RWPE1 (cell line): ENCODE measurements at regions not wholly inside any gene's neighbourhood (a gene's known extent, or its start where the extent isn't known, plus 50 kb on each side); places are given as distances from the start of the nearest gene placed in this dataset.

Experiments
- CTCF ChIA-PET: fragments of 350-600 bp; sonication (Branson Sonifier 250); formaldehyde crosslinking; extraction: SDS; loops from one replicate; lab custom pipeline; 2021; lab: Yijun Ruan, JAX
- POLR2A ChIA-PET: fragments of 400-600 bp; formaldehyde crosslinking; extraction: SDS; loops from one replicate; lab custom pipeline; 2020; ENCODE audit warnings: antibody characterized with exemption; ENCODE audit not compliant: low non-redundant PET; lab: Yijun Ruan, JAX
- DNase-seq: peaks from one replicate; pipeline ENCODE4 v3.0.0; 2012; ENCODE audit warnings: low spot score
- H3K27ac ChIP-seq: fragments of 450-650 bp; 2 replicates; pipeline ENCODE4 v1.5.1; 2017
- TF ChIP-seq, protein P1 (sequence below): fragments of 450-650 bp; conservative IDR thresholded peaks from 2 replicates; pipeline ENCODE4 v1.5.1; 2017; ENCODE audit warnings: low read depth, mild to moderate bottlenecking

DNA sequence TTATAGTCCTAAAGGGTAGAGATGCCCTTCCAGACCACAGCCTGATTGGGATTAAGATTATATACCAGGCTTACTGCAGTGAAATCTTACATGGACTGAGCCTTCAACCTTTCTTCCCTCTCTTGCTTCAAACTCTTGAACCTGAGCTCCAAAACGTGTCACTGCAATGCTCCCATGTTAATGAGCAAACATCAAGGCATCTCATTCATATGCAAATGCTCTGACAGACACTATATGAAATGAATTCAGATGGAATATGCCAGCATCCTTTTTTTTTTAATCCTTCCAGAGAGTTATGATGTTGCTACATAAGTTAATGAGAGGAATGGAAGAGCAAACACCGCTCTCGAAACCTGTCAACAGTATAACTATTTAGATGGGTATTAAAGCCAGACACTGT, 611.9 kb upstream of the CDH11 start:
- POLR2A ChIA-PET: no interaction called here
- TF ChIP-seq, protein P1, sequence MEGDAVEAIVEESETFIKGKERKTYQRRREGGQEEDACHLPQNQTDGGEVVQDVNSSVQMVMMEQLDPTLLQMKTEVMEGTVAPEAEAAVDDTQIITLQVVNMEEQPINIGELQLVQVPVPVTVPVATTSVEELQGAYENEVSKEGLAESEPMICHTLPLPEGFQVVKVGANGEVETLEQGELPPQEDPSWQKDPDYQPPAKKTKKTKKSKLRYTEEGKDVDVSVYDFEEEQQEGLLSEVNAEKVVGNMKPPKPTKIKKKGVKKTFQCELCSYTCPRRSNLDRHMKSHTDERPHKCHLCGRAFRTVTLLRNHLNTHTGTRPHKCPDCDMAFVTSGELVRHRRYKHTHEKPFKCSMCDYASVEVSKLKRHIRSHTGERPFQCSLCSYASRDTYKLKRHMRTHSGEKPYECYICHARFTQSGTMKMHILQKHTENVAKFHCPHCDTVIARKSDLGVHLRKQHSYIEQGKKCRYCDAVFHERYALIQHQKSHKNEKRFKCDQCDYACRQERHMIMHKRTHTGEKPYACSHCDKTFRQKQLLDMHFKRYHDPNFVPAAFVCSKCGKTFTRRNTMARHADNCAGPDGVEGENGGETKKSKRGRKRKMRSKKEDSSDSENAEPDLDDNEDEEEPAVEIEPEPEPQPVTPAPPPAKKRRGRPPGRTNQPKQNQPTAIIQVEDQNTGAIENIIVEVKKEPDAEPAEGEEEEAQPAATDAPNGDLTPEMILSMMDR: no peak
- no peak overlapping the region for H3K27ac ChIP-seq
- no peak for DNase-seq
- CTCF ChIA-PET: no interaction called here

DNA sequence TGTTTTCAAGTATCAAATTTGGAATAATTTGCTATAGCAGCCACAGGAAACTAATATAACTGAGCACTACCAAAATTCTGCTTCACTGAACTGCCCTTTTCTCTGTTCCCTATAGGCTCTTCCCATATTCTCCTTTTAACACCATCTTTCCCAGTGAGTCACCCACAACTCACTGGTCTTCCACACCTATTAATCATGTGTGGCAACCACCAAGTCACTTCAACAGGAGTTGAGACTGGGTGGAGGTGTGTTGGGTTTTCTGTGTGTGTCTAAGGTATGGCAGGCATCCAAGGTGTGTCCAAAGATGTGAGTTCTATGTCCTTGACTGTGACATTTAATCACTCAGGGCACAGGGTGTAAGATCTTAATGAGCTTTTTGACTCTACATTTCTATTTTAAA, 610.0 kb upstream of the CDH11 start:
- no peak overlapping the region for H3K27ac ChIP-seq
- peak; percentile 75 for DNase-seq
- ChIA-PET CTCF (no interaction called here), POLR2A (no interaction called here)
- TF ChIP-seq, protein P1: no peak

DNA sequence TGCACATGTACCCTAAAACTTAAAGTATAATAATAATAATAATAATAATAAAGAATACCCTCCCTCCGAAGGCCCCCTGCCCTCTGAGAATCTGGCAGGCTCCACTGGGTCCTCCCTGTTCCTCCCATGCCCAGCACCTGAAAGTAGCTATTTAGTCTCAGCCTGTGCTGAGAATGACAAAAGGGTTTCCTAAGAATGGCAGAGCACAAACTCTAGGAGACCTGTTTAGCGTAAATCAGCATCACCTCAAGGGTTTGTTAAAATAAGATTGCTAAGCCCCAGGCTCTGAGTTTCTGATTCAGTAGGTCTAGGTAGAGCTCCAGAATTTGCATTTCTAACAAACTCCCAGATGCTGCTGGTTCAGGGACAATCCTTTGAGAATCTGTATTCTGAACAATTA, 606.8 kb upstream of the CDH11 start:
- DNase-seq: no peak
- TF ChIP-seq, protein P1: no peak
- H3K27ac ChIP-seq: no peak overlapping the region
- ChIA-PET CTCF (interaction anchor here (0.6 kb wide), 1 partner anchor 78 kb away, joined by 5 read pairs; no protein-coding TSS in a partner anchor), POLR2A (no interaction called here)

DNA sequence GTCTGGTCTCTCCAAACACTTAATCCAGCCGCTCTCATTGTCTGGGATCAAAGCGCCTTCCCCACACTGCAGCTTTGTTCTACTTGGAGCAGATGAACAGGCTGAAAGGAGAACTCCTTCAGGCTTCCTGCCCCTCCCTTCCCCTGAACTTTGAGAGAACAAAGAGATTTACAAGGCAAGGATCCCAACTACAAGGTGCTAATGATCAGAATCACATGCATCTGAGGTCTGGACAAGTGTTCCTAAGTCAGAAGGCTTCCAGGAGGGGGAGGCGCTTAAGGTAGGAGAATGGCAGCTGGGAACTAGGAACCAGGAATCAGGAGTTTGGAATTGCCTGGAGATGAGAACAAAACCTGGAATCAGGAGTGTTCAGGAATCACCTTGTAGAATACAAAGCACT, 606.3 kb upstream of the CDH11 start:
- CTCF ChIA-PET: interaction anchor here (0.6 kb wide), 1 partner anchor 78 kb away, joined by 5 read pairs; no protein-coding TSS in a partner anchor
- POLR2A ChIA-PET: no interaction called here
- TF ChIP-seq, protein P1: no peak
- DNase-seq: no peak
- no peak overlapping the region for H3K27ac ChIP-seq

DNA sequence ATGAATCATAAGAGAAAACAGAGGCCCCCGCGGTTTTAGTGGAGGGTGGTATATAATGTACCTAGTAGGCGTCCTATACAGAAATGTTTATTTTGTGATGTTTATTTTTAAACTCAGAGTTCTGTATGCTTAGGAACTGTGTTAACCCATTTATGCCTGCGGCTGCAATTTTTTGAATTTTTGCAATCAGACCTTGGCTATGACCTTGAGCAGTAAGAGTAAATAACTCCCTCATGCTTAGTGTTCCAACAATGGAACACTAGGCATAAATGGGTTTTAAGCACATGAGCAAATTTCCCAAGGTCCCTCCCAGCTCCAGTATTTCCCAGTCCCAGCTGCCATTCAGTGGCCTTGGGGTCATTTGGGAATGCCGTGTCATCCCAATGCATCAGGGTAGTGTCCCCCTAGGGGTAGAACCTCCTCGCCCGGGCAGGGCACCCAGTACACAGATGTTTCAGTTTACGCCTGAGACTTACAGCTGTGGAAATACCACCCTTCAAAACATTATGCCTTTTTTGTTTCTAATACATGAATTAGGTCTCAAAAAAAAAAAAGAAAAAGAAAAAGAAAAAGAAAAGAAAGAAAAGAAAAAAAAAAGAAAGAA, 605.8 kb upstream of the CDH11 start:
- ChIA-PET CTCF (interaction anchor here (0.6 kb wide), 1 partner anchor 79 kb away, joined by 5 read pairs; no protein-coding TSS in a partner anchor), POLR2A (no interaction called here)
- TF ChIP-seq, protein P1: no peak
- DNase-seq: no peak
- no peak overlapping the region for H3K27ac ChIP-seq

DNA sequence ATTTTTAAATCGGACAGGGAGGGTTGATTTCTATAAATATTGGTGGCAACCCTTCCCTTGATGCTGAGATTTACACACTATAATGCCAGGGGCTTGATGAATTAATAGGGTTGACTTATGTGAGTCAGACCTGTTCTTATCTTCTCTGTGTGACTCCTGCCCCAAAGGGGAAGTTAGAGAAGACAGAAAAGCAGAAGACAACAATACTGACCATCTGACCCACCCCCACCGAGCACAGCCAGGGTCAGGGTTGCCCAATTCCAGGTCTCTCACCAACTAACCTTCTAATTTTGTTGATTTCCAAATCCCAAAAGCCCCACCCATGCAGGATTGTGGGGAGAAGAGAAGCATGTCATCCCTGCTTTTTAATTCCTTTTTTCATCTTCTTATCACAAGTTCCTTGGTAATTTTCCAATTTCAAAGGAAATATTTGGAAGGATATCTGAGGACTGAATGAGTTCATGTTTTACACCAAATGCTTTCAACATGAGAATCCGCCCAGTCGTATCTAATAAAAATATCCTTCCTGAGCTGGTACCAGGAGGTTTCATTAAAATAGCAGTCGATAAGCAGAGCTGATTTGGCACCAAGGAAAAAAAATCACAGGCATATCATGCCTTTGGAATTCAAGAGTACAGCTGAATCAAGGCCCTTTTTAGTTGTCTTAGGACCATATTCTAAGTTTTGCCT, 603.4 kb upstream of the CDH11 start:
- ChIA-PET POLR2A (no interaction called here), CTCF (no interaction called here)
- no peak overlapping the region for H3K27ac ChIP-seq
- no peak for DNase-seq
- TF ChIP-seq, protein P1: no peak
